ENCODE measurements at regions not wholly inside any gene's neighbourhood (a gene's known extent, or its start where the extent isn't known, plus 50 kb on each side); places are given as distances from the start of the nearest gene placed in this dataset.
A peak's percentile ranks its signal among the peaks of the same experiment; 100 is the strongest.

- no peaks in the 10 kb centered on the region for H3K9me3 ChIP-seq
- no peak overlapping the region for H3K27ac ChIP-seq
- ATAC-seq = no peak
- H3K4me3 ChIP-seq = no peak overlapping the region
- in situ Hi-C loops (cut with MboI; ENCODE audit: low sequenced_read_pairs in 4 of 4) (loop anchor here in 1 of 4 donors (10.0 kb wide), 1 partner anchor 258 kb away; the partner anchor contains the start of gene BCL6), intact Hi-C loops (cut with DNase I; ENCODE audit: low total_unique reads) (no loop called here)
- TF ChIP-seq, protein P1, sequence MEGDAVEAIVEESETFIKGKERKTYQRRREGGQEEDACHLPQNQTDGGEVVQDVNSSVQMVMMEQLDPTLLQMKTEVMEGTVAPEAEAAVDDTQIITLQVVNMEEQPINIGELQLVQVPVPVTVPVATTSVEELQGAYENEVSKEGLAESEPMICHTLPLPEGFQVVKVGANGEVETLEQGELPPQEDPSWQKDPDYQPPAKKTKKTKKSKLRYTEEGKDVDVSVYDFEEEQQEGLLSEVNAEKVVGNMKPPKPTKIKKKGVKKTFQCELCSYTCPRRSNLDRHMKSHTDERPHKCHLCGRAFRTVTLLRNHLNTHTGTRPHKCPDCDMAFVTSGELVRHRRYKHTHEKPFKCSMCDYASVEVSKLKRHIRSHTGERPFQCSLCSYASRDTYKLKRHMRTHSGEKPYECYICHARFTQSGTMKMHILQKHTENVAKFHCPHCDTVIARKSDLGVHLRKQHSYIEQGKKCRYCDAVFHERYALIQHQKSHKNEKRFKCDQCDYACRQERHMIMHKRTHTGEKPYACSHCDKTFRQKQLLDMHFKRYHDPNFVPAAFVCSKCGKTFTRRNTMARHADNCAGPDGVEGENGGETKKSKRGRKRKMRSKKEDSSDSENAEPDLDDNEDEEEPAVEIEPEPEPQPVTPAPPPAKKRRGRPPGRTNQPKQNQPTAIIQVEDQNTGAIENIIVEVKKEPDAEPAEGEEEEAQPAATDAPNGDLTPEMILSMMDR (IDR thresholded peaks at IDR 0.05 in 4 of 5, conservative IDR thresholded peaks at IDR 0.05 in 1 of 5) = no peak
- H3K36me3 ChIP-seq = no peaks in the 10 kb centered on the region
- H3K4me1 ChIP-seq = peaks cover 13 to 17% of the 10 kb centered on the region in 2 donors
- no peaks in the 10 kb centered on the region for H3K27me3 ChIP-seq
- no peak for DNase-seq
These were observed 151.3 kb upstream of the LPP start for GRCh38 chr3:188002626-188003138.

DNA sequence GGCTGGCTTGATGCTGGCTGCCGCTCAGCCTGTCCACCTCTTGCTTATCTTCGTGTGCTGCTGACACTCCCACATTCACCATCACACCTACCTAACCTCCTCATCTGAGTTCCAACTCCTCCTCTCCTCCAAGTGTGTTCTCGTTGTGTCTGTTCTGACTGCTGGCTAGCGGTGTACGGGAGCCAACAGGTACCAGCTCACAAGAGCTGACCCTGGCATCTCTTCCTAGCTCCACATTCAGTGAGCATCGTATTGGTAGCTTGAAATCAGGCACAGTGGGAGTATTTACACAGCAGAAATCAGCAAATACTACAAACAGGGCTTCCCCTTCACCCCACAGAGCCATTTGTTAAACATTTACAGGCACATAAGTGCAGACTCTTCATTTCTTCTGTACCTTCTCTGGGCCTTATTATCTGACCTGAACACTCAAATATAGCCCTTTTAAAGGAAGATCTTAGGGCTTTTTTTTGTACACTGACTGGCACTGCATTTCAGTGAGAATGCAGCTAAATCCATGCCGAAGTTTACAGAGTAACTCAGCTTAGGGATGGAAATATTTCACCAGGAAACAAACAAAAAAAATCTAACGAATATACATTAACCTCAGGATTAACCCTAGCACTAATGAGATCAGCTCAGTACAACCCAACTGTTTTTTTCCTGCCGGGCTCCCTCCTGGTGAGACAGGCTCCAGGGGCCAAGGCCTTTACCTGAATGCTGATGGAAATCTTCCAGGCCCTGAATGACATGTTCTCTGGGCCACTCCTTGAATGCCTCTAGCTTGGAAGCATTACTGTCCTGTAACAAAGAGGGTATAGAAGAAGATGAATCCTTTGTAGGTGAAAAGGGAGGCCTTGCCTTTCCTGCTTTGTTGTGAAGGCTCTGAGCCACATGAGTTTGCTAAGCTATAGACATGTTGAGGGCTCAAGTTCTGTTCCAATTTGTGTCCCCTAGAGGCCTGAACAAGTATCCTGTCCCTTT lies 150.5 kb upstream of the LPP start:
- peaks cover 13 to 22% of the 10 kb centered on the region in 2 donors for H3K4me1 ChIP-seq
- ATAC-seq (no peak), DNase-seq (no peak)
- H3K36me3 ChIP-seq = no peaks in the 10 kb centered on the region
- H3K4me3 ChIP-seq = no peak overlapping the region
- TF ChIP-seq POLR2A (IDR thresholded peaks at IDR 0.05) = no peak
- TF ChIP-seq, protein P1 (IDR thresholded peaks at IDR 0.05 in 4 of 5, conservative IDR thresholded peaks at IDR 0.05 in 1 of 5) = no peak
- in situ Hi-C loops (cut with MboI; ENCODE audit: low sequenced_read_pairs in 4 of 4) = loop anchor here in 1 of 4 donors (10.0 kb wide), 1 partner anchor 259 kb away; the partner anchor contains the start of gene BCL6
- intact Hi-C loops (cut with DNase I; ENCODE audit: low total_unique reads) = no loop called here
- no peaks in the 10 kb centered on the region for H3K27me3 ChIP-seq
- H3K27ac ChIP-seq = peak overlapping the region in 3 of 4 donors; percentile 19 to 89 (median 28)
- H3K9me3 ChIP-seq = no peaks in the 10 kb centered on the region

GRCh38 chr3:188006726-188007393 lies 147.1 kb upstream of the LPP start:
- ATAC-seq (peak; percentile 86 to 90), DNase-seq (peak; percentile 87 to 97)
- H3K4me3 ChIP-seq = peak overlapping the region; percentile 12 to 42 (median 26)
- H3K36me3 ChIP-seq = no peaks in the 10 kb centered on the region
- peaks cover 9 to 18% of the 10 kb centered on the region in 2 donors for H3K4me1 ChIP-seq
- H3K27ac ChIP-seq = peak overlapping the region; percentile 88 to 97 (median 90)
- in situ Hi-C loops (cut with MboI; ENCODE audit: low sequenced_read_pairs in 4 of 4) = loop anchor here in 1 of 4 donors (10.0 kb wide), 1 partner anchor 262 kb away; the partner anchor contains the start of gene BCL6
- intact Hi-C loops (cut with DNase I; ENCODE audit: low total_unique reads) = loop anchor here (2.0 to 5.0 kb wide), 5 partner anchors 44 to 262 kb away; partner anchors contain the start of gene BCL6
- no peaks in the 10 kb centered on the region for H3K27me3 ChIP-seq
- H3K9me3 ChIP-seq = no peaks in the 10 kb centered on the region
- TF ChIP-seq, protein P1 (IDR thresholded peaks at IDR 0.05 in 4 of 5, conservative IDR thresholded peaks at IDR 0.05 in 1 of 5) = peak in 2 of 5 experiments; percentile 4 to 23
- peak; percentile 36 to 72 for TF ChIP-seq POLR2A (IDR thresholded peaks at IDR 0.05)

GRCh38 chr3:188007897-188008296 lies 146.1 kb upstream of the LPP start:
- Histone ChIP-seq H3K27me3 (no peaks in the 10 kb centered on the region), H3K4me3 (peak overlapping the region in 1 of 4 donors; percentile 26), H3K4me1 (peaks cover 9 to 18% of the 10 kb centered on the region in 2 donors), H3K27ac (peak overlapping the region; percentile 88 to 97 (median 90)), H3K36me3 (no peaks in the 10 kb centered on the region), H3K9me3 (no peaks in the 10 kb centered on the region)
- in situ Hi-C loops (cut with MboI; ENCODE audit: low sequenced_read_pairs in 4 of 4) (loop anchor here in 1 of 4 donors (10.0 kb wide), 1 partner anchor 263 kb away; the partner anchor contains the start of gene BCL6), intact Hi-C loops (cut with DNase I; ENCODE audit: low total_unique reads) (loop anchor here (2.0 to 5.0 kb wide), 5 partner anchors 45 to 263 kb away; partner anchors contain the start of gene BCL6)
- DNase-seq (peak in 1 of 2 donors; percentile 41), ATAC-seq (no peak)
- TF ChIP-seq, protein P1 (IDR thresholded peaks at IDR 0.05 in 4 of 5, conservative IDR thresholded peaks at IDR 0.05 in 1 of 5) = no peak
- no peak for TF ChIP-seq POLR2A (IDR thresholded peaks at IDR 0.05)

Data from gastrocnemius medialis (tissue), 4 donors.